Fibroblast of skin of right quadriceps (primary cell): ENCODE measurements at regions not wholly inside any gene's neighbourhood (a gene's known extent, or its start where the extent isn't known, plus 50 kb on each side); places are given as distances from the start of the nearest gene placed in this dataset.

Experiments used
- DNase-seq: peaks from one replicate; pipeline ENCODE4 v3.0.0-alpha.2; 2013

DNA sequence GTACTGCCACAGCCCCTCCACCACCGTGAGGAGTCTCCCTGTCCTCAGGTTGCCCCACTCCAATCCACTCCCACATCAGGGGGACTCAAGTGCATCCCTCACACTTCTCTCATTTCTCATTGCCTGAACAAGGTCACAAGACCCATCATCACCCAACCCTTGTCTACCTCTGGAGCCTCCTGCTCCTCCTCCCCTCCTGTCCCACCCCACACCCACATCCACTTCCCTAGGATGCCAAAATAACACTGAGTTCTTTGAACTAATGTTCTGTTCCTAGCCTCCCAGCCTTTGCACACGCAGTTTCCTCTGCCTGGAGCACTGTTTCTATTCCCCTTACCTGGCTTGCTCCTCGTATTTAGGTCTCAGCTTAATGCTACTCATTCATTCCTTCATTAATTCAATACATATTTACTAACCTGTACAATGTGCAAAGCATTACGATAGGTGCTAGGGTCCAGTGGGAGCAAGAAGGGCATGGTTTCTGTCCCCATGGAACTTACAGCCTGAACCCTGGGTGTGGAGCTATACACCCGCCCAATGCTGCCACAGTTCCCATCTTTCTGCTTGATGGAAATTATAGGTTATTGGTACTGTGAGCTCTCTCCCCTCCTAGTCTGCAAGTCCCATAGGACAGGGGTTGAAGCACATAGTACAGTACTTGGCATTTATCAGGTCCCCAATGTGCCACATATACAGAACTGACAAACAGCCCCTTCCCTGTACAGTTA, 96.1 kb upstream of the GRIK3 start:
- no peak for DNase-seq

DNA sequence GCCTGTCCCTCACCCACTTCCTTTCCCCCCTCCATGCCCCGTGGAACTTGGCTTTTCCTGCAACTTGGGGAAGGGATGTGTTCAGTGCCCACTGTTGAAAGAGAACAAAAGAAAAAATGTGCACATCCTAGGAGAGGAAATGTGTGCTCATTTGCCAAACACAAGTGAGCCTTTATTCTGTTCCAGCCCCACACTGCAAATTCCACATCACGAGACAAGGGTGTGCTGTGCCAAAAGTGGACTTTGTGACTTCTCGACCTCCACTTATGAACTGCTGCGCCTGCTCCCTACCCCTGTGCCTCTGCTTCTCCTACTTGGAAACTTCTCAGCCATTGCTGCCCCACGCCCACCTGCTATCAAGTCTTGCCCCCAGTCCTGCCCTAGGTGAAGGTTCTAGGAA, 97.0 kb upstream of the GRIK3 start:
- no peak for DNase-seq

DNA sequence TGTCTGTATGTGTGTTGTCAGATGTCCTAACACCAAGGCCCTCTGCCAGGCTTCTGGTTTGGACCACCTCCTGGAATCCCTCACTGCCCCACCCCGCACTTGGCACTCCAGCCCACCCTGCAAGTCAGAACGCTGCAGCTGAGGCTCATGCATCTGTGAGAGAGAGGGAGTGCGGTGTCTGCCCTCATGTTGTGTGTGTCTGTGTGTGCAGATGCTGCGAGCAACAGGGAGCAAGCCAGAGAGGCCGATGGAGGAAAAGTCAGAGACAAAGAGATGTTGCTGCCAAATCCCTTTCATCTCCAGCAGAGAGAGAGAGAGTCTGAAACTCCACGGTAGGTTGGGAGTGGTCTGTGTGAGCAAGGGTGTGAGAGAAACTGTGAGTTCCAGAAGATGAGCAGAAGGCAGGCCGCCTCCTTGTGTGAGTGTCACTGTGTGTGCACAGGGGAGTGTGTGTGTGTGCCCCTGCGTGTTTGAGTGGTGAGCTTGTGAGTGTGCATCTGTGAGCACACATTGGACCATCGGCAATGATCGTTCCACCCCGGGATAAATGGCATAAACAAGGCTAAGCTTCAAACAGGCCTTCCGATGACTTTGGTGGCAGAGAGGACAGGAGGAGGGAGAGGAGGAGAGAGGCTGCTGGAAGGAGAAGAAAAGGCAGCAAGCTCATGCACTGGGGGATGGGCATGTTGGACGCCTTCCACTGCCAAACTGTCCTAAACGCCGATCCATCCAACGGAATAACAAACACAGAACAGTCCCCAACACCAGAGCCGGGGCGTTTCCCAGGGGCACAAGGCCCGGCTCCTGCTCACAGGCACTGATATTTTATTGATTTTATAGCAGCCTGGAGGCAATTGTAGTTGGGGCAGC, 99.2 kb upstream of the GRIK3 start:
- no peak for DNase-seq

DNA sequence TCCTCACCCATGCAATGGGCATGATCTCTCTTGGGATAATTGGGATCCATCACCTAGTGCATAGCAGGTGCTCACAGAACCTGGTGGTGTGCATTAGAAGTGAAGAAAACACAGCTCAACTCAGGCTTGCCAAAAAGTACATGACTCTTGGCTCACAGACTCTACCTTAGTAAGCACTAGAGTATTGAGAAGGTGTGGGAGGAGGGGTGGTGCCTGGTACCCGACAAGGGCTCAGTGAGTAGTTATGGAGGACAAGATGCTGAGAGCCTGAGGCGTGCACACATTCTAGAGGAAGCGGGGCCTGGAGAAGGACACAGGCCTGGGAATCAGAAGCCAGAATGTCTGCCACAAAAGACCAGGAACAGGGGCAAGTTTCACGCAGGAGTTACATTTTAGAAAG, 100.3 kb upstream of the GRIK3 start:
- no peak for DNase-seq

DNA sequence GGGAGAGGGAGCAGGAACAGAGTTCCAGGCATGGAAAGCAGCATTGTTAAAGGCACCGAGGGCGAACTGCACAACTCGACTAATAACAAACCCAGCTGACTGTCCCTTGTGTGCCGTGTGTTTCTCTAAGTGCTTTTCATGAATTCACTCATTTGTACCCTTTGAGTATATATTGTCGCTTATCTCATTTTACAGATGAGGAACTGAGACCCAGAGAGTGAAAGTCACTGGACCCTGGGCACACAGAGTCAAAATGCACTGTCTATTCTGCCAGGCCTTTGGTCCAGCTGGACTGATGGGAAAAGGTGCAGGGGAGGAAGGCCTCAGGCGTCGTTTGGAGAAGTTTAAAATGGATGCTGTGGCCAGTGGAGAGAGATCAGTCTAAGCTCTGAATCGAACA, 100.7 kb upstream of the GRIK3 start:
- DNase-seq: no peak

DNA sequence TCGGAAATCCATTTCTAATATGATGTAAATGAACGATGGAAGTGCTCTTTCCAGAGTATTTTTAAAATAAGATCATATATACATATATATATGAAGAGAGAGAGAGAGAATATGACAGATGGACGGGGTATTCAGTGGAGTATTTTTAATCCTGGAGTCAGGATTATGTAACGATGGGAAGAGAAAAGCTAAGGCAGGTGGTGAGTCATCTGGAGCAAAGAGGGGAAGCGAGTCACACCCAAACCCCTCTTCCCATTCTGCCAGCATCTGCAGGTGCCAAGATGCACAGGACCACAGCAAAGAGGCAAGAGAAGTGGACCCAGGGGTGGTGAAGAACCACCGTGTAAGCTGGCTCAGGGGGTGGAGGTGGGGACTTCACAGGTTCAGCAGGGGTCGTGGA, 102.7 kb upstream of the GRIK3 start:
- DNase-seq: no peak

DNA sequence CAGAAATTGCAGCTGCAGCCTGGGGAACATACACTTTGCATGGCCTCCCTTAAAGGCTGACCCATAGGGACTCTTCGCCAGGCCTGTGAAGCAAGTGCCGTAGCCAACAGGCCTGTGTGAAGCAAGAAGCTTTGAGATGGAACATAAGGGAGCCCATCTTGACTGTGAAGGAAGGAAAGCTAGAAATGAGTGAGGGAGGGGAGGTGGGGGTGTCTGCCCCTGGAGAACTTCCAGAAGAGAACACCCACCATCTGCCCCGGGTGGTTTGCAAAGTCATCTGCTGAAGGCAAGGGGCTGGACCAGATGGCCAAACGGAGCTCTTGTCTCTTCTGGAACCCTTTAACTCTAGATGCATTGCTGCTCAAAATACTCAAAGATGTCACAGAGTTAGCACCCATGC, 103.3 kb upstream of the GRIK3 start:
- no peak for DNase-seq

DNA sequence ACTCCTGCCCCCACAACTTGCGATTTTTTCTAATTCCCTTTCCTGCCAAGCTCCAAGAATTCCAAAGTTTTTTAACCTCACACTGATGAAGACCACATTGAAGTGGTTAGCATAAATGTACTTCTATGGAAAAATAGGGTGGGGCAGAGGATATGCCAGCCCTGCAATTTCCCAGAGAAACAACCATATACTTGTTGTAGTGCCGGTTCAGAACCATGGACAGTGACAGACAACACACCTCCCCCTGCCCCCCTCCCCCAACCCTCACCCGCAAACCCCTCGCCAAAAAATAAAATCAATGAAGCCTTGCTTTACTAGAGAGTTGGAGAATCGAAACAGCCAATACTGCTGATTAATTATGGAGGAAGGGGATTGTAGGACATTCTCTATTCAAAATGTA, 109.5 kb upstream of the GRIK3 start:
- DNase-seq: no peak

DNA sequence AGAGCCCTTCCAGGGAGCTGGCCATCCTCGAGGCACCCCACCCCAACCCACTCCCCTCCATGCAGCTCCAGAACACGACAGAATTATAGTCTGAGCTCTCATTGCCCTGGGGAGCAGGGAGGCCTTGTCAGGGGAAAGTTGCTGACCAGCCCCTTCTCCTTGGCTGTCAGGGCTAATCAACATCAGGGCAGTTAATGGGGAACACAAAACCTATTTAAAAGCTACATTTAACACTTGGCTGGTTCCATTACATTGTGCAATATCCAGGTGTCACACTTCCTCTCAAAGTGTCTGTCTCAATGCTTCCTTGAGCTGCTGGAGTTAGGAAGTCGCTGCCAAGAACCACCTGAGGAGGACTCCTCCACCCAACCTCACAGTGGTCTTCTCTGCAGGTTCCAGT, 111.8 kb upstream of the GRIK3 start:
- no peak for DNase-seq

DNA sequence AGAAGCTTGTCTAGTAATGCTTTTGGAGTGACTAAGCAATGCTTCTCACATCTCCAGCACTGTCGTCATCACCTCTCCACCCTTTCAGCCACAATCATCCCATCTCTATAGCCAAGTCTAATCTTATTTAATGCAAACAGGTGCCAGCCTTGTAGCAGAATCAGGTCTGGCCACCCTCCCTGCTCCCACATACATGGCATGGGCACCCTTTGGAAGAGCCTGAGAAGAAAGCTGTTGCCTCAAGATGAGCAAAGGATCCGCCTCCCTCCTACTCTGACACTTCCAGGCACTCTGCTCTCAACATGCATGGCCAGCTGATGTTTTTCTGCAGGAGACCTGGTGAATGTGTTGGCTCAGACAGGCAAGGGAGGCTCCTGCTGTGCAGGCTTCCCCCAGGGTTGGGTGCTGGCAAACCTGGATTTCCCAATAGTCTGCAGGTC, 113.1 kb upstream of the GRIK3 start:
- no peak for DNase-seq

DNA sequence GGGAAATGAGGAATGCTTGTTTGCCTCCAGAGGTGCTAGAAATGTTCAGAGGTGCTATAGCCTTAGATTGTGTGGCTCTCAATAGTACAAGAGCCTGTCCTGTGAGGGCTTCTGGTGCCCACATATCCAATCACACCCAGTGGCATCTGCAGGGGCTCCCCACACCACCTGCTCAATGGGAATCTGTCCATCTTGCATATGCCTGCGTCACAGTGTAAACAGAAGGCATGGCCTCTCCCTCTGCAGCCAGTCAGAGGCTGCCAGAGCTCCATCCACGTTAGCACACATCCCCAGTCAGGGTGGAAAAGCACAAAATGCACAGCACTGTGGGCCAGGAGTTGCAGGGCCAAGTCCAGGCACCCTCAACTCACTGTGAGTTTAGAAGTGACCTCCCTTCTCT, 113.6 kb upstream of the GRIK3 start:
- no peak for DNase-seq

DNA sequence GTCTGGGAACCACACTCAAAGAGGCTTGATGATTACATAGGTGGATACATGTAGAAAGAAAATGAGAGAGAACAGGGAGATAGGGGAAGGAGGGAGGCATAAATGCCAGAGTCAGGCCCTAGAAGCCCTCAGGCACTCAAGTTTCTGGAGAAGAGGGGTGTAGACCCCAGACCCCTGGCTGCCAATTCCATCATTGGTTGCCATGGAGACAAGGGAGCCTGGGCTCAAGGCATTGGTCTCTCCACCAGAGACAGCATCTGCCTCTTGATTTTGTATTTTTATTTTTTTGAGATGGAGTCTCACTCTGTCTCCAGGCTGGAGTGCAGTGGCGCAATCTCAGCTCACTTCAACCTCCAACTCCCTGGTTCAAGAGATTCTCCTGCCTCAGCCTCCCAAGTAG, 114.3 kb upstream of the GRIK3 start:
- DNase-seq: no peak

DNA sequence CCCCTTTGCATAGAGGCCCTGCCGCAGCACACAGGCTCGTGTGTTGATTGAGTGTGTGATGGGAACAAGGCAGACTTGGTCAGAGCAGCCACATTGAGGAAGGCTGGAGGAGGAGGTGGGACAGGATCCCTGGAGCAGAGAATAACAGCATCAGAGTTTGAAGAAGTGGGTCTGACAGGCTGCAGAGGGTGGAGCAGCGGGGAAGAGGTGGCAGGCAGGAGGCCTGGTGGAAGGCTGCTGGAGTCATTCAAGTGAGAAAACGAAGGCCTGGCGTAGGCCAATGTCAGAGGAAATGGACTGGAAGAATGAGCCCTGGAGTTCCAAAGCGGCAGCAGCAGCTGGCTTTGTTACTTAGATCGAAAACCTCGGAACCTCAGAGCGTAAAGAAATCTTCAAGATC, 115.0 kb upstream of the GRIK3 start:
- DNase-seq: no peak

DNA sequence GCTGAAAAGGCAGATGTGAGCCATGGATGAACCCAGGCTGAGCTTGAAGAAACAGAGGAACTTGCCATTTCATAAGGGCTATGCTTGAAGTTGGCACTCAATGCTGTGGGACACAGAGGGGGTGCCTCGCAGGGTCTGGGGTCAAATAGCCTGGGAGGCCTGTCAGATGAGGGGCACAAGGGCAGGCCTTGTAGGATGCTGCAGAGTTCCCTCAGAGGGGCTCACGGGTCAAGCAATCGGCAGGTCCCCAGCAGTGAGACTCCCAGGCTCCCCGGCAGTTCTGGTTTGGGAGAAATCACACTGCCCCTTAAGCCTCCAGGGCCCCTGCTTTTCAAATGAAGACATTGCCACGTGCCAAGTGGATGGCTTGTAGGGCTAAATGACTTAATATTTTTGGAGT, 116.7 kb upstream of the GRIK3 start:
- no peak for DNase-seq

DNA sequence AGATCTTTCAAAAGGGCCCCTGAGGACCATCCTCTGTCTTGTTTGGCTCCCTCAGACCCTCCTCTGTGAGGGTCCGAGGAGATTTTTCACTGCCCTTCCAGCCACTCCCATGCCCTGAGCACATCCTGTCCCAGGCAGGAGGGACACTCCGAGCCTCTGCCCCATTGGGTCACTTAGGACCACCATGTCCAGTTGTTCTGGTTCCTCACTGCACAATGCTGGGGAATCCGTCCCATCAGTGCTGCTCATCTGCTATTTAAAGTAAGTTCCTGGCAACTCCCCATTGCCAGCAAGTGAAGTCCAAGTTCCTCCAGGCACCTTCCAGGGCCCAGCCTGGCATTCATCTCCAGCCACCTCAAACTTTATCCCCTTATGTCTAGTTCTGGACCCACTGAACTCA, 117.5 kb upstream of the GRIK3 start:
- DNase-seq: no peak

DNA sequence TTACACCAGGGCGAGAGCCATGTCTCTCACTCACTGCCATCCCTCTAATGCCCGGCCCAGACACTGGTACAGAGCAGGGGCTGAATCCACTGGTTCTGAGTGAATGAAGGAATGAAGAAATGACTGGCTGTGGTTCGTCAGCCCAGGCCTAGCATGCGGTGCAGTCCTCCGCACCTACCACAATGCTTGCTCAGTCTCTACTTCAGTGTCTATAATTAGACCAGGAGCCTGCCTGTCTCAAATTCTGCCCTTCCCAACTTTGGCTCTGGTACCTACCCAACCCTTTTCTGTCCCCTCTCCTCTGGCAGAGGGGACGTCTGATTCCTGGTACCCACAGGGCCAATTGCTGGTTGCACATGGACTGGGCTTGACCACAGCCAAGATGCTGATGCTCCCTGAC, 118.2 kb upstream of the GRIK3 start:
- no peak for DNase-seq

DNA sequence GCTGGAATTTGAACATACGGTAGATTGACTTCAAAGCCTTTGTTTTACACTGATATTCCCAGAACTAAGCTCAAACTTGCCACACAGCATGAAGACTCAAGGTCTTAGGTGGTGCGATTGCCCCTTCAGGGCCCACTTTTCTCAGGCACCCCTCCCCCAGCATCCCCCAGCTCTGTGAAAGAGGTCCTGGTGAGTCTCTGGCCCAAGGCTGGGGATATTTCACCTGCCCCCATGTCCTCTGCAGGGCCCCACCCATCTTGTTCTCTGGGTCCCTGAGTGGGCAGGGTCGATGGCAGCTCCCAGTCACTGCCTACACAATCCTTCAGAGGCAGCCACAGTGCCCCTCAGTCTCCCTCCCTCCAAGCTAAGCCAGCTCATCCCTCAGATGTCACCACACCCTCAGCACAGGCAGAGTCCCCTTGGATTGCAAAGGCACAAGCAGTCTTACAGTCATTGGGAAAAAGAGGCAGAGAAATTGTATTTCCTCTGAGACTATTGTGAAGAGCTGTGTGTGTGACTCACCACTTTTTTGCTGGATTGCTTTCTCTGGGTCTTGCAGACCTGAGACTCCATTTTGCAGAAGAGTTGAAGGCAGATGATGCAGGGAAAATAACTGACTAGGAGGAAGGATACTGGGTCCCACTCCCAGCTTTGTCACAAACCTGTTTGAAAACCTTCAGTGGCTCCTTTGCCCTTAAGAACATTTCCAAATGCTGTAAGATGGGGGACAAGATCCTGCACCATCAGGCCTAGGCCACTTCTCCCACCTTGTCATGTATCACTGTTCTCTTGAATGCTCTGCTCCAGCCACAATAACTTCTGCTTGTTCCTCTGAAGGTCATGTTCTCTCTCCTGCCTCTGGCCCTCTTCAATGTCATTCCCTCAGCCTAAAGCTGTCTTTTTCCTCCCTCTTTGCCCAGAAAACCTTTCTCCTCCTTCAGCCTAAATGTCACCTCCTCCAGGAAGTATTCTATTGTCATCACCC, 119.1 kb upstream of the GRIK3 start:
- no peak for DNase-seq

DNA sequence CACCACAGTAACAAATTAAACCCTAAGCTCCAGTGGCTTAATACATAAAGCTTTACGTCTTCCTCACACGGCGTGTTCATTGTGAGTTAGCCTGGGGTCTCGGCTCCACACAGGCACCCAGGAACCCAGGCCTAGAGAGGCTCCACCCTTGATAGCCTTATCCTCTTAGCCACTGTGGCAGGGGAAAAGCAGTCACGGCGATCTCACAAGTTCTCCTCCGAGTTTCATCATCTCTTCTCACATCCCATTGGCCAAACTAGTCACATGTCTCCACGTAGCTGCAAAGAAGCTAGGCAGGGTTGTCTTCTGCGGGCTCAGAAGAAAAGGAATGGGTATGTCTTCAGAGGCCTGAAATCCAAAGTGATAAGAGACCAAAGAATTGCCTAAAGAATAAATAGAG, 122.3 kb upstream of the GRIK3 start:
- DNase-seq: no peak

DNA sequence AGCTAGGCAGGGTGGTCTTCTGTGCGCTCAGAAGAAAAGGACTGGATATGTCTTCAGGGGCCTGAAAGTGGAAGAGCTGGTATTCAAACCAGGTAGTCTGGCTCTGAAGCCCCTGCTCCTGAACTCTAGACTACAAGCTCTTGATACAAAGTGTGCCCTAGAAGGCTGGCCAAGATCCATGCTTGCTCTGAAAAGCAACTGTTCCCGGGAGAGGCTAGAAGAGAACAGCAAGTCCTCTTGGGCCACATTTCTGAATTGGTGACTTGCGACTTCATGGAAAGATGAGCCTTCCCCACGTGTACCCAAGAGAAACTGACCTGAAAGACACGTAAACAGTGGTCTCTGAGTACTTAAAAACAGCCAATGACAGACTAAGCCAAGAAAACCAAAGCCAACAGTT, 123.3 kb upstream of the GRIK3 start:
- no peak for DNase-seq

DNA sequence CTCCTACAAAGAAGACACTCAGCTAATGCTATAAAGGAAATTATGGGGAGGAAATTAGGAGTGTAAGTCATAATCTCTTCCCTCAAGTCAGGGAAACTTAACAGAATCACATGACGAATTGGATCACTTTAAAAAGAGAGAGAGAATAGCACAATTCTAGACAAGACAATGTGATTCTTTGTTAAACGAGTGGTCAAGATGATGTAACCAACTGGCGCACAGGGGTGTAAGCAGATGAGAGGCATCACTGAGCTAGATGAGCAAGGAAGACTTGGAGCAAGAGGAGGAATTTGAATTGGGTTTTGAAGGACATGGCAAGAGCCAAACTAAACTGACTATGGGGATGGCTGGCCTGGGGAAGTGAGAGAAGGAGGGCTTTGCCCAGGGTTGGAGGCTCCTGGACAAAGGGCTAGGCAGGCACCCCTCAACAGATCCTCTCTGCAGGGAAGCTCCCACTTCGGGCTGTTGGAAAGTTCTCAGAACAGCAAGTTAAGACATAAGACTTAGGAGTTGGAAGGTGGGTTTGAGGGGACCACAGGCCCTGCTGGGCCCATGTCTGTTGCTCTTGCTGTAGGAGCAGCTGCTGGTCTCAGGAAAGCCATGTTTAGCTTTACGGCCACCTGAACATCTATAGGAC, 123.9 kb upstream of the GRIK3 start:
- DNase-seq: no peak

DNA sequence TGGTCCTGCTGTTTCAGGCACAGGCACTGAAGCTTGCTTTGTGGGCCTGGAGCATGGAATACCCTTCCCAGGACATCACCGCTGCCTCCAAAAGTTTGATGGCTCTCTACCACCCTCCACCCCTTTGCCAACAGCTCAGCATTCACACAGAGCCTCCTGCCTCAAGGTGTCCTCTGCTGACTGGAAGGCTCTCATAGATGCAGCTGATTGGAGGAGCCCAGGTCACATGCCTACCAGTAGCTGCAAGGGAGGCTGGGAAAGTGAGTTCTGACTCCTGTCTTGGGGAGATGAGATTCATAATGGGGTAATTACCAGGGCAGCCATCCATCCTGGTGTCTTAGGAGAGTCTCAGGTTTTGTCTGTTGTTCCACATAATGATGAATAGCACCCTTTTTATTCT, 124.8 kb upstream of the GRIK3 start:
- DNase-seq: no peak

DNA sequence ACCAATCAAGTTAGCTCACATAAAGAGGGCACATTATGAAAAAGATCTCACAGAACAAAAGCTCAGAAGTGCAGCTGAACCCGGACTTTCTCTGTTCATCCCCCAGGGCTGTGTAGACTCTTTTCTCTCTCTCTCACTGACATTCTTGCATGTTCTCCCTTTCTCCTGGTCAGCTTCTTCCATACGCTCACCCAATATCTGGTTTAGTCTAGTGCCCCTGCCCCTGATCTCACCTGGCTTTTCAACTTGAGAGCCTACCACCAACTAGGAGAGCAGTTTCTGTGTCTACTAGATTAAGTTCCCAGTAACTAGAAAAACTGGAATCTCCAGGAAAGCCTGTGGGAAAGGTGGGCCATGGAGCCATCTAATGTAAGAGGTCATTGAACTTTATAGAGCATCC, 126.9 kb upstream of the GRIK3 start:
- DNase-seq: no peak

DNA sequence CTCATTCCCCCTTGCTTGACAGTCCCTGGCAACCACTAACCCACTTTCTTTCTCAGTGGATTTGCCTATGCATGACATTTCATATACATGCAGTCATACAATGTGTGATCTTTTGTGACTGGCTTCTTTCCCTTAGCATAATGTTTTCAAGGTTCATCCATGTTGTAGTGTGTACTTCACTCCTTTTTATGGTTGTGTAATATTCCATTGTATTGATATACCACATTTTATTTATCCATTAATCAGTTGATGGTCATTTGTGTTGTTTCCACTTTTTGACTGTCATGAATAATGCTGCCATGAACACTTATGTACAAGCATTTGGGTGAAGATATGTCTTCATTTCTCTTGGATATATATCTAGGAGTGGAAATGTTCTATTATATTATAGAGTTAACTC, 127.7 kb upstream of the GRIK3 start:
- no peak for DNase-seq
